ENCODE measurements at regions not wholly inside any gene's neighbourhood (a gene's known extent, or its start where the extent isn't known, plus 50 kb on each side); places are given as distances from the start of the nearest gene placed in this dataset.
"Not testable (repeated sequence)": the region's sequence is repeated elsewhere in the genome, so short reads cannot be mapped to it uniquely, and the experiment has no call there.

- peak; percentile 3 for DNase-seq (ENCODE audit: low read depth)
- H3K4me3 ChIP-seq (replicated peaks; ENCODE audit: low read depth, low read length) = no peak overlapping the region
- TF ChIP-seq, protein P1, sequence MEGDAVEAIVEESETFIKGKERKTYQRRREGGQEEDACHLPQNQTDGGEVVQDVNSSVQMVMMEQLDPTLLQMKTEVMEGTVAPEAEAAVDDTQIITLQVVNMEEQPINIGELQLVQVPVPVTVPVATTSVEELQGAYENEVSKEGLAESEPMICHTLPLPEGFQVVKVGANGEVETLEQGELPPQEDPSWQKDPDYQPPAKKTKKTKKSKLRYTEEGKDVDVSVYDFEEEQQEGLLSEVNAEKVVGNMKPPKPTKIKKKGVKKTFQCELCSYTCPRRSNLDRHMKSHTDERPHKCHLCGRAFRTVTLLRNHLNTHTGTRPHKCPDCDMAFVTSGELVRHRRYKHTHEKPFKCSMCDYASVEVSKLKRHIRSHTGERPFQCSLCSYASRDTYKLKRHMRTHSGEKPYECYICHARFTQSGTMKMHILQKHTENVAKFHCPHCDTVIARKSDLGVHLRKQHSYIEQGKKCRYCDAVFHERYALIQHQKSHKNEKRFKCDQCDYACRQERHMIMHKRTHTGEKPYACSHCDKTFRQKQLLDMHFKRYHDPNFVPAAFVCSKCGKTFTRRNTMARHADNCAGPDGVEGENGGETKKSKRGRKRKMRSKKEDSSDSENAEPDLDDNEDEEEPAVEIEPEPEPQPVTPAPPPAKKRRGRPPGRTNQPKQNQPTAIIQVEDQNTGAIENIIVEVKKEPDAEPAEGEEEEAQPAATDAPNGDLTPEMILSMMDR (IDR thresholded peaks at IDR 0.05; ENCODE audit: low read length, missing control alignments) = no peak
These were observed 204.4 kb upstream of the ANO5 start for GRCh38 chr11:21988477-21988876.

DNA sequence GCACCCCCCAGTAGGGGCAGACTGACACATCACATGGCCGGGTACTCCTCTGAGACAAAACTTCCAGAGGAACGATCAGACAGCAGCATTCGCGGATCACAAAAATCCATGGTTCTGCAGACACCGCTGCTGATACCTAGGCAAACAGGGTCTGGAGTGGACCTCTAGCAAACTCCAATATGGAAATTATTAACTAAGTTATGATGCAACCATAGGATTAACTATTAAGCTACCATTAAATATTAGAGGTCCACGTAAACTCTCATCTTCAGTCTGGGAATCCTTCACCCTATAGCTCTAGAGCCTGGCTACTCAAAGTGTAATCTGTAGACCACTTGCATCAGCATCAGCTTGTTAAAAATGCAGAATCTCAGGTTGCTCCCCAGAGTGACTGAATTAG is 191.1 kb upstream of the ANO5 start:
- not testable (repeated sequence) for DNase-seq (ENCODE audit: low read depth); H3K4me3 ChIP-seq (replicated peaks; ENCODE audit: low read depth, low read length)

DNA sequence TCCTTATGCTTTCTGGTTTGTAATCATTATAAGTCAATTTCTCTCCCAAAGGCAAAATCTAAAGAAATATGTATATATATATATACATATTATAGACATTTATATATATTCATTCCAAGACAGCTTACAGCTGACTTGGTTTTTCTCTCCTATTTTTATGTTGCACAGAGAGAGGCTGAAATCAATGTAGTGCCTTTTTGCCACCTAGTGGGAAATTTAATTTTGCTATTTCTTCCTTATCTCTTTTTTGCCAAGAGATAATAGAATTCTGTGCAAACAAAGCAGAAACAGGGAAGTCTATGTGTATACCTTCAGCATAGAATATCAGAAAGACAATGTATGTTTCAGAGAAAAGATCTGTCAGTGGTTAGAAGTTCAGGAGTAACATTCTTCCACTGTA is 186.0 kb upstream of the ANO5 start:
- H3K4me3 ChIP-seq (replicated peaks; ENCODE audit: low read depth, low read length) = no peak overlapping the region
- no peak for DNase-seq (ENCODE audit: low read depth)
- TF ChIP-seq, protein P1 (IDR thresholded peaks at IDR 0.05; ENCODE audit: low read length, missing control alignments) = no peak

DNA sequence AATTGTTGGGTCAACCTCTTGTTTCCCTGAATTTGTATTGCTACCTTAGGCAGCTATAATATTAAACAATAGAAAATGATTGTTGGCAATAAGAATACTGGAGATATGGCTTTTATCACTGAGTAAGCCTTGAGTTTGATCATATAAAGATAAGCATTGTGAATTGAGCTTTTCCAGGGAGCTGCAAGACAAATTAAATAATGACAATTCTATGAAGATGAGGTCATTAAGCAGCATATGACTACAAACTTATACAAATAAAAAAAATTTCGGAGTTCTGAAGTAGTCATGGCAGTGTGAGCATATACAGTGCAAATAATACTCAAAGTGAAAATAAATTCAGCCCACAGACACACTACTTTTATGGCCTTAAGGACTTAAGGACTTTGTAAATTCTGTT is 161.1 kb upstream of the ANO5 start:
- no peak overlapping the region for H3K4me3 ChIP-seq (replicated peaks; ENCODE audit: low read depth, low read length)
- TF ChIP-seq, protein P1 (IDR thresholded peaks at IDR 0.05; ENCODE audit: low read length, missing control alignments) = no peak

DNA sequence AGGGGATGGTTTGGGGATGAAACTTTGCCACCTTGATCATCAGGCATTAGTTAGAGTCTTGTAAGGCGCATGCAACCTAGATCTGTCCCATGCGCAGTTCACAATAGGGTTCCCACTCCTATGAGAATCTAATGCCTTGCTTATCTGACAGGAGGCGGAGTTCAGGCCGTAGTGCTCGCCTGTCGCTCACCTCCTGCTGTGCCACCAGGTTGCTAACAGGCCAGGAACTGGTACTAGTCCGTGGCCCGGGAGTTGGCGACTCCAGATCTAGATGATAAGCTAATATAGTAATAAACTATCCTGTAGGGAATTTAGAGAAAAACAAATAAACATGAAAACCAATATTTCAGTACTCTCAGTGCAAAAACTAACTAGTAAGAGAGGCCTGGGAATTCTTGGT is 155.4 kb upstream of the ANO5 start:
- H3K4me3 ChIP-seq (replicated peaks; ENCODE audit: low read depth, low read length) = no peak overlapping the region
- TF ChIP-seq, protein P1 (IDR thresholded peaks at IDR 0.05; ENCODE audit: low read length, missing control alignments) = no peak
- no peak for DNase-seq (ENCODE audit: low read depth)

More for the DNA sequence above, 161.1 kb upstream of the ANO5 start:
- DNase-seq (ENCODE audit: low read depth) = no peak

GRCh38 chr11:22041039-22041438 is 151.8 kb upstream of the ANO5 start:
- no peak for DNase-seq (ENCODE audit: low read depth)
- H3K4me3 ChIP-seq (replicated peaks; ENCODE audit: low read depth, low read length) = no peak overlapping the region
- TF ChIP-seq, protein P1 (IDR thresholded peaks at IDR 0.05; ENCODE audit: low read length, missing control alignments) = no peak

GRCh38 chr11:22042081-22042480 is 150.8 kb upstream of the ANO5 start:
- no peak overlapping the region for H3K4me3 ChIP-seq (replicated peaks; ENCODE audit: low read depth, low read length)
- DNase-seq (ENCODE audit: low read depth) = no peak
- TF ChIP-seq, protein P1 (IDR thresholded peaks at IDR 0.05; ENCODE audit: low read length, missing control alignments) = no peak

GRCh38 chr11:22044126-22044525 is 148.8 kb upstream of the ANO5 start:
- TF ChIP-seq, protein P1 (IDR thresholded peaks at IDR 0.05; ENCODE audit: low read length, missing control alignments) = no peak
- no peak overlapping the region for H3K4me3 ChIP-seq (replicated peaks; ENCODE audit: low read depth, low read length)
- no peak for DNase-seq (ENCODE audit: low read depth)
